Ecto neural progenitor cell (in vitro differentiated cells): ENCODE measurements at regions not wholly inside any gene's neighbourhood (a gene's known extent, or its start where the extent isn't known, plus 50 kb on each side); places are given as distances from the start of the nearest gene placed in this dataset.
"Not testable (repeated sequence)": the region's sequence is repeated elsewhere in the genome, so short reads cannot be mapped to it uniquely, and the experiment has no call there.

ENCODE experiments used
- DNase-seq: peaks from one replicate; pipeline ENCODE4 v3.0.0-alpha.2; 2018; ENCODE audit warnings: low spot score

DNA sequence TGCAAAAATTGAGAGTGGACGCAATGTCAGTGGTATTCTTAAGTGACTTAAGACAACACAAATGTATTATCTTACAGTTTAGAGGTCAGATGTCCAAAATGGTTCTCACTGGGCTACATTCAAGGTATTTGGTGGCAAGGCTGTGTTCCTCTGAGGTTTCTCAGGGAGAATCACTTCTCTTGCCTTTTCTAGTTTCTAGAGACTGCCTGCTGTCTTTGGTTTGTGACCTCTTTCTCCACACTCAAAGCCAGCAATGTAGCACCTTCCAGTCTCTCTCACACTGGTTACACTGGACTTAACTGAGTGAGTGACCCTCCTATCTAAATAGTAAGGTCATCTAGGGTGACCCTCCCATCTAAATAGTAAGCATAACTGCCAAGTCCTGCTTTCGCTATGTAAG lies 613.2 kb upstream of the COBL start:
- DNase-seq = no peak

GRCh38 chr7:51927738-51928137 lies 611.1 kb upstream of the COBL start:
- no peak for DNase-seq

GRCh38 chr7:51918581-51918980 lies 602.0 kb upstream of the COBL start:
- DNase-seq = no peak

- DNase-seq = no peak
Observed at GRCh38 chr7:51901489-51901840, 584.9 kb upstream of the COBL start.

DNA sequence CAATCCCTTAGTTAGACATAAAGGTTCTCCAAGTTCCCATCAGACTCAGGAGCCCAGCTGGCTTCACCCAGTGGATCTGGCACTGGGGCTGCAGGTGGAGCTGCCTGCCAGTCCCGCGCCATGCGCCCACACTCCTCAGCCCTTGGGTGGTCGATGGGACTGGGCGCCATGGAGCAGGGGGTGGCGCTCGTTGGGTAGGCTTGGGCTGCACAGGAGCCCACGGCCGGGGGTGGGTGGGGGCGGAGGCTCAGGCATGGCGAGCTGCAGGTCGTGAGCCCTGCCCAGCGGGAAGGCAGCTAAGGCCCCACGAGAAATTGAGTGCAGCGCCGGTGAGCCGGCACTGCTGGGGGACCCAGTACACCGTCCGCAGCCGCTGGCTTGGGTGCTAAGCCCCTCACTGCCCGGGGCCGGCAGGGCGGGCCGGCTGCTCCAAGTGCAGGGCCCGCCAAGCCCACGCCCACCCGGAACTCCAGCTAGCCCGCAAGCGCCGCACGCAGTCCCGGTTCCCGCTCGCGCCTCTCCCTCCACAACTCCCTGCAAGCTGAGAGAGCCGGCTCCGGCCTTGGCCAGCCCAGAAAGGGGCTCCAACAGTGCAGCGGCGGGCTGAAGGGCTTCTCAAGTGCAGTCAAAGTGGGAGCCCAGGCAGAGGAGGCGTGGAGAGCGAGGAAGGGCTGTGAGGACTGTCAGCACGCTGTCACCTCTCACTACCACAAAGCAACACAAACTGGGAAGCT lies 584.3 kb upstream of the COBL start:
- DNase-seq = not testable (repeated sequence)

GRCh38 chr7:51899611-51900010 lies 583.0 kb upstream of the COBL start:
- DNase-seq = no peak

DNA sequence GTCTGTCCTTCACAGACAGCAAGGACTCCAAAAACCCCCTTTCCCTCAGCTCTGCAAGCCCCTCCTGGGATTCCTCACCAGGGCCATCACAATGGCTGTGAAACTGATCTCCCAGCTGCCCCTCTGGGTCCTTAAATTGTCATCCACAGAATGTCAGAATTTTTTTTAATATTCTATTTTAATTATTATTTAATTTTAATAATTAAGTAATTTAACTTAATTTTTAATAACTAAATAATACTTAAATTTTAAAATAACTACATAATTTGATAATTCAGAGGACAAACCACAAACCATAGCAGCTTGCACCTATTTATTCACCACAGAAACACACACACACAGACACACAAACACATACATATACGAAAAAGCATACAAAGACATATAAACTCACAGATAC lies 565.8 kb upstream of the COBL start:
- no peak for DNase-seq

GRCh38 chr7:51881309-51881708 lies 564.7 kb upstream of the COBL start:
- DNase-seq = no peak

DNA sequence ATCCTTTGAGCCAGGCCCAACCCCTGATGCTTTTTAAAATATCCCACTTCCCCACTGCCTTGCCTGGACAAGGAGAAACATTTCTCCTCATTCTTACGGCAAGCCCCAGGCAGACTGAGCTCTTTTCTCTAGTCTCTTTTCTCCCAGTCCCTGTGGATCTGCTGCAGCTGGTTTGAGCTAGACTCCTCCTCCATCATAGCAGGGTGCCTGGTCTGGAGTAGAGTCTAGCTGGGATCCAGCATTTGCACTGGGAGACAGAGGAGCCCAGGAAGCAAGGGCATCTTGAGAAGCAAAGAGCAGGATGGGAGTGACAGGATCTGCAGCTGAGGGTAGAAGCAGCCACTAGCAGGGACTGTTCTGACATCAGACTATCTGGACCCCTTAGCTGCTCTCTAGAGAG lies 562.3 kb upstream of the COBL start:
- DNase-seq = no peak

DNA sequence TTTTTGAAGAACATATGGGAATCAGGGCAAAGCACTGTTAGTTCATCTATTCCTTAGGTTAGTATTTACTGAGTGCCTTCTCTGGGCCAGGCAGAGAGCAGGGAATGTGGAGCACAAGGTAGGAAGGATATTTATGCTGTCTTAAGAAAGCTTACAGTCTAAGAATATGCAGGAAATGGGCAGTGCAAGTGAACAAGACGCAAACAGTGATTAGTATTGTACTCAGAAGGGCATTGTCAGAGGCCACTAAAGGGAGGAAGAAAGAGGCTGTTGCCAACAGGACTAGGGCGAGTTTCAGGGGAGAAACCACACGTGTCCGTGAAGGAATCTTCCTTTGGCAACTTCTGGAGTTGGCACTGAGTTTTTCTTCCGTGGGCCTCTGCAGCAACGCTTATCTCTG lies 552.8 kb upstream of the COBL start:
- DNase-seq = no peak

GRCh38 chr7:51867117-51867516 lies 550.5 kb upstream of the COBL start:
- no peak for DNase-seq

- DNase-seq = no peak
Observed at GRCh38 chr7:51860305-51860704, 543.7 kb upstream of the COBL start.

- DNase-seq = no peak
Observed at GRCh38 chr7:51850126-51850525, 533.5 kb upstream of the COBL start.

- peak; percentile 50 for DNase-seq
Observed at GRCh38 chr7:51847461-51848134, 531.0 kb upstream of the COBL start.

DNA sequence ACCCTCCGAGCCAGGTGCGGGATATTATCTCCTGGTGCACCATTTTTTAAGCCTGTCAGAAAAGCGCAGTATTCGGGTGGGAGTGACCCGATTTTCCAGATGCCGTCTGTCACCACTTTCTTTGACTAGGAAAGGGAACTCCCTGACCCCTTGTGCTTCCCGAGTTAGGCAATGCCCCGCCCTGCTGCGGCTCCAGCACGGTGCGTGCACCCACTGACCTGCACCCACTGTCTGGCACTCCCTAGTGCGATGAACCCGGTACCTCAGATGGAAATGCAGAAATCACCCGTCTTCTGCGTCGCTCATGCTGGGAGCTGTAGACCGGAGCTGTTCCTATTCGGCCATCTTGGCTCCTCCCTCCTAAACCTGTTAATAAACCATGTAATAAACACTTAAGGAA lies 522.5 kb upstream of the COBL start:
- not testable (repeated sequence) for DNase-seq

DNA sequence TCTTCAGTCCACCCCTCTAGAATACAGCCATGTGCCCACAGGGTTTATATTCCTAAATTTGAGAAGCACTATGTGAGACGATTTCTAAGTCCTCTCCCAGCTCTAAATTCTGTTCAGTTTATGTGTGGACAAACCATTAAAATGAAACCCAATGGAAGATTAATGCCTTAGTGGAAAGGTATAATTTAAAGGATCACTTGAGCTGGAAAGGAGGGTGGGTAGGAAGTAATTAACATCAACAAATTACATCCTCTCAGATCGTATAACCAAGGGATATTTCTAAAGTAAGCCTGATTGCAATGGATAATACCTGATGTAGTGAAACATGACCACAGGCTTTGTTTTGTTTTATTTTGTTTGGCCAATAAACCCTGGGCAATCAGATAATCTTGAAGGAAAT lies 511.0 kb upstream of the COBL start:
- no peak for DNase-seq

DNA sequence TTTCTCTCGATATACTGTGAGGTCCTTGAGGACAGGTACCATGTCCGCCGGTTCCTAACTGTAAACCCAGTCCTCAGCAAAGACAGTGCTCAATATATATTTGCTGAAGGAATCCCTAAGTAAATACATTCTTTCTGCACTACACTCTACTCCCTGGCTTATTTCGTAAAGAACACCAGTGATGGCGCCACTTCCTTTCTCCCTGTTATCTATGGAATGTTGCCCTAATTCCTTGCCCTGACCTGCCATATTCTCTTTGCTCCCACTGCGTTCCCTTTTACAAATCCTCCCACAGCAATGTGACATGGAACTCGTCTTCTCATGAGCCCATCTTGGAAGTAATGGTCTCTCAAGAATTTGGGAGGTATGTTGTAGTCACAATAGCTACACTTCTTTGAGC lies 507.4 kb upstream of the COBL start:
- no peak for DNase-seq

DNA sequence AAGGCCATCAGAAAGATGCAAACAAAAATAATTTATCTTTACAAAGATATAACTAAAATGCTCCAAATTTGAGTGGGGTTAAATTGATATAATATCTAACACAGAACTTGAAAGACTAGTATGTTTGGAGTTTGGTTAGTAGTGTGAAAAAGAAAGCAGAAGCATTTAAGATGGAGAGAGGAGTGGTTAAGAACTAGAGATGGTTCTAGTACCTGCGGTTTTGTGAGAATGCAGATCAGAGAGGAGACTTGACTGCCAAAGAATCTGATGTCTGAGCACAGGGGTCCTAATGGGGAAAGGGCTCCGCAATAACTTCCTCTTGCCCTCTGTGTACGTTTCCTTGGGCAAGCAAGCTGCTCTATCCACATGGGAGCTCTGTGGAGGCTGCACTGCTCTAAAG lies 506.8 kb upstream of the COBL start:
- no peak for DNase-seq

DNA sequence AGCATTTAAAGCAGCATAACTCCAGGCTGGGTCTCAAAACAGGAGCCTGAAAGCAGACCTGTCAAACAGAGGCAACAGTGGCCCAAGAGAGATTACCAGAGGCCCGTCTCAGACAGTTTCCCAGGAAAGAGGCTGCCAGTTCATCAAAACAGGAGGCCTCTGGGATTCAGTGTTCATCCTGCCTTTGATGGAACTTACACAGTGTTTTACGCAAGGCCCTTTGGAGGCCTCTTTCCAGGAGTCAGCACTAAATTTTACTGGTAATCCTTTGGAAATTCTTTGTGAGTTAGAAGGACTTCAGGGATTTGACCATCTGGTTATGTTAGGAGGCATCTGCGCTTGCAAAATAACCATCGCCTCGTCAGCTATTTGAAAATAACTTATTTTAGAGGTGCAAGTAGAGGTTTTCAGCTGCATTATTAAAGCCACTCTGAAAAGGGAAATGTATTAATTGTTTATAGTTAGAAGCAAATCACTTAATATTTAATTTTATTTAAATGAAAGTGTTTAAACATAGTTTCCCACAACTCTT lies 501.2 kb upstream of the COBL start:
- no peak for DNase-seq

DNA sequence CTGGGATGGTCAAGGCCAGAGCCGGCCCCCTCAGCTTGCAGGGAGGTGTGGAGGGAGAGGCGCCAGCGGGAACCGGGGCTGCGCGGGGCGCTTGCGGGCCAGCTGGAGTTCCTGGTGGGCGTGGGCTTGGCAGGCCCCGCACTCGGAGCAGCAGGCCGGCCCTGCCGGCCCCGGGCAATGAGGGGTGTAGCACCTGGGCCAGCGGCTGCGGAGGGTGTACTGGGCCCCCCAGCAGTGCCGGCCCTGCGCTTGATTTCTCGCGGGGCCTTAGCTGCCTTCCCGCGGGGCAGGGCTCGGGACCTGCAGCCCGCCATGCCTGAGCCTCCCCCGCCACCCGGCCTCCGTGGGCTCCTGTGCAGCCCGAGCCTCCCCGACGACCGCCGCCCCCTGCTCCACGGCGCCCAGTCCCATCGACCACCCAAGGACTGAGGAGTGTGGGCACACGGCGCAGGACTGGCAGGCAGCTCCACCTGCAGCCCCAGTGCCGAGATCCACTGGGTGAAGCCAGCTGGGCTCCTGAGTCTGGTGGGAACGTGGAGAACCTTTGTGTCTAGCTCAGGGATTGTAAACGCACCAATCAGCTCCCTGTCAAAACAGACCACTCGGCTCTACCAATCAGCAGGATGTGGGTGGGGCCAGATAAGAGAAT lies 489.3 kb upstream of the COBL start:
- not testable (repeated sequence) for DNase-seq

- no peak for DNase-seq
Observed at GRCh38 chr7:51802718-51803117, 486.1 kb upstream of the COBL start.

GRCh38 chr7:51797371-51797770 lies 480.8 kb upstream of the COBL start:
- DNase-seq = no peak

DNA sequence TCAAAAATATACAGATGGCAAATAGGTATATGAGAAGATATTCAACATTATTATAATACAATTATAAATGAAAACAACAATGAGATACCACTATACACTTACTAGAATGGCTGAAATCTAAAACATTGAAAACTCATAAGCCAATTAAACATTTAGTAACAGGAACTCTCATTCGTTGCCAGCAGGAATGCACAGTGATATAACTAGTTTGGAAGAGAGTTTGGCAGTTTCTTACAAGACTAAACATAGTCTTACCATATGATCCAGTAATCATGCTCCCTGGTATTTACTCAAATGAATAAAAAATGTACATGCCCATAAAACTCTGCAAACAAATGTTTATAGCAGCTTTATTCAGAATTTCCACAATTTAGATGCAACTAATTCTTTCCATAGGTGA lies 476.2 kb upstream of the COBL start:
- DNase-seq = no peak
